HFFc6 (cell line): ENCODE measurements at regions not wholly inside any gene's neighbourhood (a gene's known extent, or its start where the extent isn't known, plus 50 kb on each side); places are given as distances from the start of the nearest gene placed in this dataset.
"Not testable (repeated sequence)": the region's sequence is repeated elsewhere in the genome, so short reads cannot be mapped to it uniquely, and the experiment has no call there.

Experiments
- DNase-seq: peaks from one replicate; pipeline ENCODE4 v3.0.0-alpha.2; 2018
- H3K27ac Mint-ChIP-seq: 2 replicates; pipeline ENCODE4 v1.8.0; 2020; ENCODE audit warnings: mild to moderate bottlenecking, mixed read lengths
- H3K27me3 Mint-ChIP-seq: 2 replicates; pipeline ENCODE4 v1.8.0; 2021; ENCODE audit warnings: mild to moderate bottlenecking, moderate library complexity, mixed read lengths; ENCODE audit not compliant: insufficient read depth
- H3K36me3 Mint-ChIP-seq: 2 replicates; pipeline ENCODE4 v1.8.0; 2021; ENCODE audit warnings: low read depth, mixed read lengths
- H3K4me1 Mint-ChIP-seq: 2 replicates; pipeline ENCODE4 v1.8.0; 2020; ENCODE audit warnings: low read depth, mixed read lengths
- H3K4me3 Mint-ChIP-seq: 2 replicates; pipeline ENCODE4 v1.8.0; 2020; ENCODE audit warnings: mild to moderate bottlenecking, moderate library complexity, mixed read lengths
- H3K9me3 Mint-ChIP-seq: 2 replicates; pipeline ENCODE4 v1.8.0; 2020; ENCODE audit warnings: mild to moderate bottlenecking, mixed read lengths
- TF ChIP-seq, protein P1 (sequence below): fragments of 200-600 bp; sonication (generic); IDR thresholded peaks from 2 replicates; pipeline ENCODE4 v1.5.0; 2021; ENCODE audit warnings: antibody characterized with exemption, mild to moderate bottlenecking

GRCh38 chr18:78796693-78797455 lies 182.7 kb upstream of the SALL3 start:
- TF ChIP-seq, protein P1, sequence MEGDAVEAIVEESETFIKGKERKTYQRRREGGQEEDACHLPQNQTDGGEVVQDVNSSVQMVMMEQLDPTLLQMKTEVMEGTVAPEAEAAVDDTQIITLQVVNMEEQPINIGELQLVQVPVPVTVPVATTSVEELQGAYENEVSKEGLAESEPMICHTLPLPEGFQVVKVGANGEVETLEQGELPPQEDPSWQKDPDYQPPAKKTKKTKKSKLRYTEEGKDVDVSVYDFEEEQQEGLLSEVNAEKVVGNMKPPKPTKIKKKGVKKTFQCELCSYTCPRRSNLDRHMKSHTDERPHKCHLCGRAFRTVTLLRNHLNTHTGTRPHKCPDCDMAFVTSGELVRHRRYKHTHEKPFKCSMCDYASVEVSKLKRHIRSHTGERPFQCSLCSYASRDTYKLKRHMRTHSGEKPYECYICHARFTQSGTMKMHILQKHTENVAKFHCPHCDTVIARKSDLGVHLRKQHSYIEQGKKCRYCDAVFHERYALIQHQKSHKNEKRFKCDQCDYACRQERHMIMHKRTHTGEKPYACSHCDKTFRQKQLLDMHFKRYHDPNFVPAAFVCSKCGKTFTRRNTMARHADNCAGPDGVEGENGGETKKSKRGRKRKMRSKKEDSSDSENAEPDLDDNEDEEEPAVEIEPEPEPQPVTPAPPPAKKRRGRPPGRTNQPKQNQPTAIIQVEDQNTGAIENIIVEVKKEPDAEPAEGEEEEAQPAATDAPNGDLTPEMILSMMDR: no peak
- Mint-ChIP-seq H3K27me3 (peaks cover 7% of the 10 kb centered on the region), H3K27ac (no peak overlapping the region), H3K4me3 (no peak overlapping the region), H3K36me3 (peaks cover 12% of the 10 kb centered on the region; the same call in 1 of the 2 replicates), H3K9me3 (peaks cover 54% of the 10 kb centered on the region), H3K4me1 (no peaks in the 10 kb centered on the region)
- no peak for DNase-seq

DNA sequence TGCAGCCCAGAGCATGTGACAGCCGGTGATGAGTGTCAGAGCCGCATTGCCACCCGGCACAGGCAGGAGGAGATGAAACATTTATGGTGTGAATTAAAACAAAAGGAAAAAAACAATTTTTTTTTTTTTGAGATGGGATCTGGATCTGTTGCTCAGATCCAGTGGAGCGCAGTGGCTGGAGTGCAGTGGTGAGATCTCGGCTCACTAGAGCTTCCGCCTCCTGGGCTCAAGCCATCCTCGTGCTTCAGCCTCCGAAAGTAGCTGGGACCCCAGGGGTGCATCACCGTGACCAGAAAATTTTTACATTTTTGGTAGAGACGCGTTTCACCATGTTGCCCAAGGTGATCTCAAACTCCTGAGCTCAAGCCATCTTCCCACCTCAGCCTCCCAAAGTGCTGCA lies 182.1 kb upstream of the SALL3 start:
- H3K27ac Mint-ChIP-seq: no peak overlapping the region
- no peak for DNase-seq
- no peaks in the 10 kb centered on the region for H3K4me1 Mint-ChIP-seq
- peaks cover 55% of the 10 kb centered on the region for H3K9me3 Mint-ChIP-seq
- no peak overlapping the region for H3K4me3 Mint-ChIP-seq
- peaks cover 7% of the 10 kb centered on the region for H3K27me3 Mint-ChIP-seq
- TF ChIP-seq, protein P1: no peak
- H3K36me3 Mint-ChIP-seq: peaks cover 9% of the 10 kb centered on the region; the same call in 1 of the 2 replicates

DNA sequence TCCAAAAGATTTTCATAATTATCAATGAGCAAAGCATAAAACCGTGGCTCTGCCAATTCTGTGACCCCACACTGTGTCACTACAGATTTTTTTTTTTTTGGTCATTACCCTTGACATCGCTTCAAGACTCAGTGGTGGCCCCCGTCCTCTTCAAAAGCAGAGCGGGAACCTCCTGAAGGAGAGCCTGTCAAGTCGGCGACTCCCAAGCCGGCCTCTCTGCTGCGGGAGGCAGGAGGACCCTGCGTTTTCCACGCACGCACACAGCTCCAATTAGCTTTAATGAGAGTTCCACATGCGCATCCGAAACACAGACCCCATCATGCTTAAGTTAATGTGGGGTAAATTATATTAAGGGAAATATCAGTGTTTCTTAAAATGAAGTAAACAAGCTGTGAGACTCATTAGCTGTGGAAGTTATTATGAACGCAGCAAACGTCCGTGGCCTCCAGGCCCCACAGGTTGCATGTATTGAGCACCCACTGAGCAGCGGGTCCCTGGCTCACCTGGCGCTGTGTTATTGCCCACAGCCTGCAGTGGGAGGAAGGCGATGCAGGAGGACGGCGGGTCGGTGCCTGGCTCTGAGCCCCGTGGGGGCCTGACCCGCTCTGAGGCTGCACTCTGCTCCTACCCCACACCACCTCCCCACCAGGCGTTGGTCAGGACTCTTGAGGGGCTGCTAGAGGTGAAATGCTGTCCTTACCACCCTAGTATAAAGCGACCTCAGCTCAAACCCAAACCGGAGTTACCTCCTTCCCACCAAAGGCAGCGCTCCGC lies 181.0 kb upstream of the SALL3 start:
- no peaks in the 10 kb centered on the region for H3K4me1 Mint-ChIP-seq
- DNase-seq: no peak
- H3K4me3 Mint-ChIP-seq: no peak overlapping the region
- H3K9me3 Mint-ChIP-seq: peaks cover 61% of the 10 kb centered on the region
- peaks cover 7% of the 10 kb centered on the region; the same call in 1 of the 2 replicates for H3K36me3 Mint-ChIP-seq
- H3K27me3 Mint-ChIP-seq: peaks cover 7% of the 10 kb centered on the region
- TF ChIP-seq, protein P1: no peak
- H3K27ac Mint-ChIP-seq: no peak overlapping the region

- H3K27ac Mint-ChIP-seq: no peak overlapping the region
- DNase-seq: no peak
- TF ChIP-seq, protein P1: no peak
- peaks cover 7% of the 10 kb centered on the region; the same call in 1 of the 2 replicates for H3K36me3 Mint-ChIP-seq
- H3K4me3 Mint-ChIP-seq: no peak overlapping the region
- no peaks in the 10 kb centered on the region for H3K4me1 Mint-ChIP-seq
- peaks cover 7% of the 10 kb centered on the region for H3K27me3 Mint-ChIP-seq
- peaks cover 66% of the 10 kb centered on the region for H3K9me3 Mint-ChIP-seq
These were observed 180.1 kb upstream of the SALL3 start for GRCh38 chr18:78799382-78800089.

- not testable (repeated sequence) for DNase-seq, H3K27me3 Mint-ChIP-seq, H3K4me1 Mint-ChIP-seq, H3K4me3 Mint-ChIP-seq, H3K27ac Mint-ChIP-seq
- peaks cover 66% of the 10 kb centered on the region for H3K9me3 Mint-ChIP-seq
- H3K36me3 Mint-ChIP-seq: peaks cover 11% of the 10 kb centered on the region; the same call in 1 of the 2 replicates
These were observed 179.3 kb upstream of the SALL3 start for GRCh38 chr18:78800102-78800851.
